ENCODE measurements at regions not wholly inside any gene's neighbourhood (a gene's known extent, or its start where the extent isn't known, plus 50 kb on each side); places are given as distances from the start of the nearest gene placed in this dataset.

- in situ Hi-C loops (cut with HindIII; ENCODE audit: low sequenced_read_pairs), result no loop called here
Observed at GRCh38 chr5:117209479-117209878, 634.9 kb upstream of the SEMA6A start.

DNA sequence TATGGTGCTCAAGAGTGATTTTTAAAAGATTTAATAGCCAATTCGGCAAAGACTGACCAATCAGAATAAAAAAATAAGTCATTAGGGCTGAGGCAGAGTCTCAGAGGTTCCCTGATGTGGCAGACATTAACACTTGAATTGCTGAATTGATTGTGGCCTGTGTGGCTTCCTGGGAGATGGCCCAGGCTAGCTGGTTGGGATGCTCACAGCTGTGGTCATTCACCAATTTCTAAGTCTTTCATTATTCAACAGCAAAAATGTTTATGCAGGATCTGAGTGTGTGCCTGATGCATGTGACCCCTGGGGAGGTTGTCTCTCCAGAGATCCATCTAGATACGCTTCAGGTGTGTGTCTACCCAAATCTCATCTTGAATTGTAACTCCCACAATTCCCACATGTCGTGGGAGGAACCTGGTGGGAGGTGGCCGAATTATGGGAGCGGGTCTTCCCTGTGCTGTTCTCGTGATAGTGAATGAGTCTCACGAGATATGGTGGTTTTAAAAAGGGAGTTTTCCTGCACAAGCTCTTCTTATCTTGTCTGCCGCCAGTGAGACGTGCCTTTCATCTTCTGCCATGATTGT lies 632.6 kb upstream of the SEMA6A start:
- in situ Hi-C loops (cut with HindIII; ENCODE audit: low sequenced_read_pairs), result no loop called here

GRCh38 chr5:117205894-117206293 lies 631.3 kb upstream of the SEMA6A start:
- in situ Hi-C loops (cut with HindIII; ENCODE audit: low sequenced_read_pairs), result no loop called here

DNA sequence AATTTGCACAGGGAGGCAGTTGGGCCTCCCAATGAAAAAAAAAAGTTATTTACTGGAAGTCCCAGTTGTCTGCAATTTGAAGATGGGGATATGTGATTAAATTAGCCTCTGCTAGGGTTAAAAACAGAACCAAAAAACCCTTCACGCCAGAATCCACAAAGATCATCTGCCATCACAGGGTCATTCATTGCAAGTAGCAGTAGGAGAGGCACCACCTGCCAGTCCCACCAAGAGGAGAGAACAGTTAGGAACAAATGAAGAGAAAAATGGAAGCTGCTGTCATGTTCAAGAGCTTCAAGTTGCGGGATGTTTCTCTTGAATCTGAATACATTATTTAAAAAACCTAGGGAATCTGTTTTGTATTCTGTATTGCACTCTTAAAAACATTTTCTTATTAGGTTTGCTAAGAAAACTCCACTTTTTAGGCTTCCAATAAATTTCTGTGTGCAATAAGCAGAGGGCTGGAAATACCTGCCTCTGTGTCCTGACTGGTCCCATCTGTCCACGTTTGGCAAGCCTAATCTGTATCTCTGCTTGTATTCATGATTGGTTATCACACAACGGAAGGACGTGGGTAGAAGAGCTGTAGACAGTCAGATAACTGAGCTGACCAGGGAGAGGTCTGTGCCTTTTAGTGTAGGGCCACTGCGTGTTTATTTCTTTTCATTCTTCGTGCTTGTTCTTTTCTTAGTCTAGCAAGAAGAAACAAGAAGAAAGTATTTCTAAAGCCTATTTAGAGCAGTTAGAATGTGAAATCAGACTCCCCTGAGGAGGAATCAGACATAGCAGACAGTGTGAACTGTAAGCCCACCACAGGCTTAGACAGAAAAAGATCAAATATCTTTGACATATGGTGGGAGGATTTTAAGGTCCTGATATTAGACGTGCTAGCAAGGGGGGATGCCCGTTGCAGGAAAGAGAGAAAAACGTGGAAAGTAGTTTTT lies 630.6 kb upstream of the SEMA6A start:
- in situ Hi-C loops (cut with HindIII; ENCODE audit: low sequenced_read_pairs), result no loop called here

GRCh38 chr5:117204404-117204803 lies 629.8 kb upstream of the SEMA6A start:
- in situ Hi-C loops (cut with HindIII; ENCODE audit: low sequenced_read_pairs), result no loop called here

DNA sequence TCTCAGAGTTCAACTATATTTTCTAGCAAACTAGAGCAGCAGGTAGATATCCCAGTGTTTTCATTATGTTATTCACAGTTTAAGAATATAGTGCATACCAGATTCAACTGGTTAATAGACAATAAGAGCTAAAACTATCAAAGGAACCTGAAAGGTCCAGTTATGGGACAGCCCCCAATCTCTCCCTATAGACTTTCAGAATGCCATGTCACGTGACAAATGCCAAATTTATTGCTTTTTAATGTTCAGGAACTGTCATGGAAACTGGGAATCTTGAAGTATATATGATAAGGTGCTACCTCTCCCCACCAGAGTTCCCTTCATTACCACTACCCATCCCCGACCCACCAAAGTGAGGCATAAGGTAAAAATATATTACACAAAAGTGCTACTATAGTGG lies 629.0 kb upstream of the SEMA6A start:
- in situ Hi-C loops (cut with HindIII; ENCODE audit: low sequenced_read_pairs), result no loop called here

- in situ Hi-C loops (cut with HindIII; ENCODE audit: low sequenced_read_pairs), result no loop called here
Observed at GRCh38 chr5:117201001-117201400, 626.4 kb upstream of the SEMA6A start.

GRCh38 chr5:117195076-117195475 lies 620.5 kb upstream of the SEMA6A start:
- in situ Hi-C loops (cut with HindIII; ENCODE audit: low sequenced_read_pairs), result no loop called here

DNA sequence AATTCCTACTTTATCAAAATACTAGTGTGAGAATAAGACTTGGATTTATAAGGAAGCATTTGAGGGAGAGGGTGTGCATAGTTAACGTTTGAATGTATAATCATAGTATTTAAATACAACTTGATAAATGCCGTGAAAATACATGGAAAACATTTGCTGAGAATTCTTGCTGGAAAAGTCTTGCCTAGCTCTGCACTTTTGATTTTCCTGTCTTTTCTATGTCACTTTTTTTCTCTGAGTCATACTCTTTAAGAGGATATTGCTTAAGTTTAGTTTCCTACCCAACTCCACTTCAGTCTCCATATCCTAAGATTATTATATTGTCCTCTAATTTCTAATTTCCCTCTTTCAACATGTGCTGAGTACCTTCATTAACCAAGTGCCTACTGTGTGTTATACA lies 616.6 kb upstream of the SEMA6A start:
- in situ Hi-C loops (cut with HindIII; ENCODE audit: low sequenced_read_pairs), result no loop called here

GRCh38 chr5:117189784-117190183 lies 615.2 kb upstream of the SEMA6A start:
- in situ Hi-C loops (cut with HindIII; ENCODE audit: low sequenced_read_pairs), result no loop called here

DNA sequence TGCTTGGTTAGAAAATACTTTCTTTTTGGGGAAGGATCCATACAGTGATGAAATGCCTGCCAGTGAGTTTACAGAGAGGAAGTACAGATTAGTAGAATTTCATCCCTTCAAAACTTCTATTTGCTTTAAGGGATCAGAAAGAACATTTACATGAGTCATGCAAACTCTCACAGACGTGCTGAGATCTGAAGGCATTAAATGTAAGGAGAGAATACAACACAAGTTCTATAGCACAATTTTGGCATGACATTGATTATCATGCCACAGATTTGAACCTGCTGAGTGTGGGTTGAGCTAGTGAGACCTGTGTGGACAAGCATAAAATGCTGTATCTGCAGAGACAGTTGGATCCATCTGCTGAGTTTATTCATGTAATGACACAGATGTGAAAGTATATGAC lies 613.6 kb upstream of the SEMA6A start:
- in situ Hi-C loops (cut with HindIII; ENCODE audit: low sequenced_read_pairs), result no loop called here

- in situ Hi-C loops (cut with HindIII; ENCODE audit: low sequenced_read_pairs), result no loop called here
Observed at GRCh38 chr5:117186751-117187150, 612.1 kb upstream of the SEMA6A start.

DNA sequence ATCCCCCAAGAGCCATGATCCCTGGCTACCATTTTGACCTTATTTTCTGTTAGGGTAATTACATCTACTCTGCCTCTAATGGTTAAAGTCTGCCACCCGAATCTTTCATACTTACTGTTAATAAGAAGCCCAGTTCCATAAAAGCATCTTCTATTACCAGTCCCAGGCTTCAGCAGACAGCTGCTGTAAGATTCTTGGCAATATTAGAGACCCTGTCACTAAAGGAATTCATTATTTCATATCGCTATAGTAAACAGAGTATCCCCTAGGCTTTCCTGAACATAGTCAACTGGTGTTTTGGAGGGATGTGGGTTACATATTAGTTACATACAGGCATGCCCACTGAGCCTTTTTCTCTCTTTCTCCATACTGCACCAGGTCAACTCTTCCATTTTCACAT lies 608.7 kb upstream of the SEMA6A start:
- in situ Hi-C loops (cut with HindIII; ENCODE audit: low sequenced_read_pairs), result no loop called here

GRCh38 chr5:117182104-117182503 lies 607.5 kb upstream of the SEMA6A start:
- in situ Hi-C loops (cut with HindIII; ENCODE audit: low sequenced_read_pairs), result no loop called here

- in situ Hi-C loops (cut with HindIII; ENCODE audit: low sequenced_read_pairs), result no loop called here
Observed at GRCh38 chr5:117177302-117177701, 602.7 kb upstream of the SEMA6A start.

DNA sequence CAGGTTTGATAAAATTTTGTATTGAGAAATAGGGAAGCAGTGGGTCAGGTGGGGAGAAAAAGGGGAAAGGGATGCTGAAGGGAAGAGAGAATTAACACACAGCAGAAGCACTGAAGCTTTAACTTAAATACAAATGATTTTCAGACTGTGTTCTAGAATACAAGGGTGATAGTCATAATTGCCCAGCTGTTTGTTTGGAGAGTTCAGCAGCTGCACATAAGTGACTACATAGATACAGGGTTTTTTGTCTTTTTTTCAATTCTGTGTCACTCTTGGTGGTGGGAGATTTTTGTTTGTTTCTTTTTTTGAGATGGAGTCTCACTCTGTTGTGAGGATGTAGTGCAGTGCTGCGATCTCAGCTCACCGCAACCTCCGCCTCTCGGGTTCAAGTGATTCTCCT lies 590.4 kb upstream of the SEMA6A start:
- in situ Hi-C loops (cut with HindIII; ENCODE audit: low sequenced_read_pairs), result no loop called here

GRCh38 chr5:117161718-117162335 lies 587.2 kb upstream of the SEMA6A start:
- in situ Hi-C loops (cut with HindIII; ENCODE audit: low sequenced_read_pairs), result no loop called here

DNA sequence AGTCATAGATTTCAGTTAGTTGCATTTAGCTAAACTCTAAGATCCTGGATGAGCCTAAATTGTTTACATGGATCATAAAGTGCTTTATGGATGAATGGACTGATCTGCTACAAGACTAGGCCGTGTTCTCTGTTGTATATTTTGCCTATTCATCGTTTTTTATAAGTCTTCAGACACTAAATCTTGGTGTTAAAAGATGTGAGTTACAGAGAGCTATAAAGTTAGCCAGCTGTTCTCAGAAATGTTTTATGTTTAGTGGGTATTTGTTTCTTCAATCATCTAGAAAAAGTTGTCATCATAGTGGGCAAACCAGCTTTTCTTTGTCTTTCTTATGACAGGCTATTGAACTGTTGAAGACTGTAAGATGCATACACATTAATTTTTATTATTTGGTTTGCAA lies 585.8 kb upstream of the SEMA6A start:
- in situ Hi-C loops (cut with HindIII; ENCODE audit: low sequenced_read_pairs), result no loop called here

- in situ Hi-C loops (cut with HindIII; ENCODE audit: low sequenced_read_pairs), result no loop called here
Observed at GRCh38 chr5:117149312-117149711, 574.7 kb upstream of the SEMA6A start.

- in situ Hi-C loops (cut with HindIII; ENCODE audit: low sequenced_read_pairs), result no loop called here
Observed at GRCh38 chr5:117144086-117144485, 569.5 kb upstream of the SEMA6A start.

- in situ Hi-C loops (cut with HindIII; ENCODE audit: low sequenced_read_pairs), result no loop called here
Observed at GRCh38 chr5:117143406-117143805, 568.8 kb upstream of the SEMA6A start.

GRCh38 chr5:117138523-117138922 lies 563.9 kb upstream of the SEMA6A start:
- in situ Hi-C loops (cut with HindIII; ENCODE audit: low sequenced_read_pairs), result no loop called here

Data from endothelial cell of hepatic sinusoid (primary cell).